ENCODE measurements at regions not wholly inside any gene's neighbourhood (a gene's known extent, or its start where the extent isn't known, plus 50 kb on each side); places are given as distances from the start of the nearest gene placed in this dataset.

DNA sequence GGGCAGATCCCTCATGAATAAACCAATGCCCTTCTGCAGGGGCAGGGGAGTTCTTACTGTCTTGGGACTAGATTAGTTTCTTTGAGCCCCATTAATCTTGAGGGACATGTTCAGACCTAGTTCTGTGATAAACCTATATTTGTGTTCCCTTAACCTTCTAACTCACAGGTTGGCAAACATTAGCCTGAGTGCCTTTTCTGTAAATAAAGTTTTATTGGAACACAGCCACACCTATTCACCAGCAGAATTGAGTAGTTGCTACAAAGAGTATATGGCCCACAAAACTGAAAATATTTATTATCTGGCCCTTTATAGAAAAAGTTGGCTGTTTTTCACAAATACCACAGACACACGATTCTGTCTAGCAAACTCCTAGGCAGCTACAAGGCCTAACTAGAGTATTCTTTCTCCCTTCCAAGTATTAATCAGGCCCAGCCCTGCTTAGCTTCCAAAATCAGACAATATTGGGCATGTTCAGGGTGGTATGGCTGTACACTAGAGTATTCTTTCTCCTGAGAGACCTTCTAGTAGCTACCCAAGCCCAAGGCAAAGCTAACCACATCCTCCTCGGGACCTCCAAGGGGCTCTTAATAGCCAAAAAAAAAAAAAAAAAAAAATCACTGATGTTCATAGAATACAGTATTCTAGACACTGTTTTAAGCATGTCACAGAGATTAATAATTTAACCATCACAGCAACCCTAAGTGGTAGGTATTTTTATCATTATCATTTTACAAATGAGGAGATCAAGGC, 199.3 kb upstream of the PWP1 start:
- no peak for DNase-seq (ENCODE audit: extremely low read depth, low read depth)

DNA sequence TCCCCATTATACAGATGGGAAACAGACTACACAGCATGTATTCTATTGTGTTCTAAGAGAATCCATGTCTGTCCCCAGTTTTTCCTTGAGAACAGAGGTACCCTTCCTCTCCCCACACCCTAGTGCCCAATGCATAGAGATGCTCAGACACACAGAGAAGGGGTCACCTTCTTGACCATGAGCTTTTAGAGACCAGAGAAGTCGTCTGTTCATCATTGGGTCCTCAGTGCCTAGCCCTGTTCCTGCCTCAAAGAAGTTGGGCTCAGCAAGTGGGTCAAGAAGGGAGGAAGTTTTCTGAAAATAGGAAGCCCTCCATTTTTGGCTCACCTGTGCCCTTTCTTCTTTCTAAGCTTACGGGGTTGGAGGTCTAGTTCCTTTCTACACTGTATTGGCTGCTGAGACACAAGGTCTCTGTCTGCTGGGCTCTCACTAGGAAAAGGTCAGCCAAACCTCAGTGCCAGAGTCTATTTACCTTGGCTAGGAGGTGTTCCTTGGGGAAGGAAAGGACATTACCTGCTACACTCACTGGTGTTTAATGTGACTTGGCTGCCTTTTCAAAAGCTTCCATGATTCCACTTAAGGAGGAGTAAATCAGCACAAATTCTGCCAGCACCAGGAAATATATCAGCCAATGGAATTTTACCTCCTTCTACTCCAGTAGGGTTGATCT, 198.5 kb upstream of the PWP1 start:
- DNase-seq (ENCODE audit: extremely low read depth, low read depth), result no peak

DNA sequence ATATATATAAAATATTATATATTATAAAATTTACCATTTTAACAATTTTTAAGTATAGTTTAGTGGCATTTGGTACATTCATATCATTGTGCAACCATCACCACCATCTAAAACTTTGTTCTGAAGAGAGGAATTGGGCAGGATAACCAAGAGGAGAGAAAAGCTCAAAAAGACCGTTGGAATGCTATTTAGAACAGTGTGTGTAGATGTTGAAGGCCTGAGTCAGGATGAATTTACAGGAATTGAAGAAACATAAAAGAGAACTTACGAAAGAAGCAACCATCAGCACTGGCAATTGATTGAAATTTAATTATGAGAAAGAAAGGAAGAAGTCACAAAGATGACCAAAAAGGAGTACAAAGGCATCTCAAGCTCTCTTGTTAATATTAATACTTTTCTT, 196.9 kb upstream of the PWP1 start:
- DNase-seq (ENCODE audit: extremely low read depth, low read depth), result no peak

DNA sequence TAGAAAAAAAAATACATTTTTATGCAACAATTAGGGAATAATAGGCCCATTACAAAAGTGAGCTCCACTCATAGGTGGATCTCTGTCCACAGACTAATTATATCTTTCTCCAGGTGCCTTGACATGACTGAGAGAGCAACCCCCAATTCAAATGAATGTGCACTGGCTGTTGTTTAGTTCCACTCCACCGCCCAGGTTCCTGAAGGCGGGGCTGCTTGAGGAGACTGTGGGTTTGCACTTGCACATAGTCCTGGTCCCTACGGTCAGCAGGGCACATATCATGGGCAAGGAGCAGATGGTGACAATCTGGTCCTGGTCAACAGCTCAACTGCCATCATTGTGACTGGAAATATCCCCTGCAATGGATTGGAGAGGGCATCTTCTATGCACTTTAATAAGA, 195.6 kb upstream of the PWP1 start:
- DNase-seq (ENCODE audit: extremely low read depth, low read depth), result no peak

DNA sequence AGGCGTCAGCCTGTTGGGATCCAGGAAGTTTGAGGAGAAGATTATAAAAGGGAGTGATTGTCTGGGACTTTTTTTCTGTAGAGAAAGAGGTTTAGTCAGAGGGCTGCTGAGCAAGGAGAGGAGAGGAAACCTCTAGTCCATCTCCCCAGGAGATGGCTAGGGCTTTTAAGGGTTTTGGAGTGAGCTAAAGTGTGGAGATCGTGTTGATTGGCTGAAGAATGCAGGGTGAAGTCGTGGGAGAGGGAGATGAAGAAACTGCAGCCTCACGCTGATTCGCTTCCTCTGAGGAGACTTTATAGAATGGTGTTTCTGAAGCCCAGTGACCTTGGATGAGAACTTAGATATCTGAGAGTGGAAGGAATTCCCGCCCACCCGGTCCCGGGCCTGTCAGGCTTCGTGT, 193.7 kb upstream of the PWP1 start:
- no peak for DNase-seq (ENCODE audit: extremely low read depth, low read depth)

DNA sequence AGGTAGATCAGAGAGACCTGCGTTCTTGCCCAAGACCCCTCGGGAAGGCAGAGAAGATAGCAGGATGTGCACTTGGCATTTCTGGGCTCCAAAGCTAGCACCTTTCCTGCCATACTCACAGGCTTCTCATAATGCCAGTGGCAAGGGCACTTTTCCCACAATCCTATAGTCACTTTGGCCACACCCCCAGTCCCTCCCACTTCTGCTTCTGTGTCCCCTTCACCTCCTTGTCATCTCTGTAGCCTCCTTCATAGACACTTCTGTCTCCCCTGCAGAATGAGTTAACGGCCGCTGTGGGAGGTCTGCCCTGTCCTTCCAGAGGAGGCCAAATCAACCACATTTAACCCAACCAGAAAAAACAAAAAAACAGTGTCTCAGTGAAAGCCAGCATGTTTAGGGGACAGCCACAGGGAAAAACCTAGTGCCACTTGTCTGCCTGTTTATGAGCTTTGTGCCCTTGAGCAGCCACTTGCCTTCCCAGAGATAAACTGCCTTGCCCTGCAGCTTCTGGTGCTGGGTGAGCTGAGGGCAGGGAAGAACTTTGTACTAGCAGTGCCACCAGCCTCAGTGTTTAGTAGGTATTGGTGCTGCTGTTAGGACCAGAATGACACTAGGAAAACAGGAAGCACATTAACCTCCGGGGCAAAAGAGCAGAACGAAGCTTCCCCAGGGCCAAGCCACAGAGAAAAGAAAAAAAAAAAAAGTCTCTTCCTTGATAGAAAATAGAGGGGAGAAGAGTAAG, 193.0 kb upstream of the PWP1 start:
- no peak for DNase-seq (ENCODE audit: extremely low read depth, low read depth)

DNA sequence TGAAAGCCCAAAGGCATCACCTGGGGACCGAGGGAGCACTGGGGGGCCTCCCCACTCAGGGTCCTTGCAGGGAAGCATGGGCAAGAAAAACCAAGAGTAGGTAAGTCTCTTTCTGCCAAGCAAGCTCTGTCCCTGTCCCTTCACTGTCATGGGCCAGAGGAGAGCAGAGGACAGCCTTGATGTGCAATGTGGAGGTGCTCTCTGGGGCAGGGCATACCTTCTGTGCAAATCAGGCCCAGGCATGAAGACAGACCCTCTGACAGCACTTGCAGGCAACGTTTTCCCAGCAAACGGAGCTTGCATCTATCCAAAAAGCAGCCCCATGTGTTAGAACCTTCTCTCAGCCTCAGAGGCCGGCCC, 192.5 kb upstream of the PWP1 start:
- DNase-seq (ENCODE audit: extremely low read depth, low read depth), result no peak

DNA sequence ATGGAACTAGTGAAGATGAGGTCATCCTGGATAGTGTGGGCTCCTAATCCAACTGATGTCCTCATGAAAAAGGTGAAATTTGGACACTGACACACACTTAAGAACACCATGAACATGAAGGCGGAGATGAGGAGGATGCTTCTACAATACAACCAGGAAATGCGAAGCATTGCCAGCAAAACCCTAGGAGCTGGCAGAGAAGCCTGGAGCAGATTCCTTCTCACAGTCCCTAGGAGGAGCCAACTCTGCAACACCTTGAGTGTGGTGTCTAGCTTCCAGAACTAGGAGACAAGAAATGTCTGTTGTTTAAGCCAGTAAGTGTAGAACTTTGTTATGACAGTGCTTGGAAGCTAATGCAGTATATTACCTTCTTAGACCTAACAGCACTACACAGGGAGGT, 191.9 kb upstream of the PWP1 start:
- no peak for DNase-seq (ENCODE audit: extremely low read depth, low read depth)

DNA sequence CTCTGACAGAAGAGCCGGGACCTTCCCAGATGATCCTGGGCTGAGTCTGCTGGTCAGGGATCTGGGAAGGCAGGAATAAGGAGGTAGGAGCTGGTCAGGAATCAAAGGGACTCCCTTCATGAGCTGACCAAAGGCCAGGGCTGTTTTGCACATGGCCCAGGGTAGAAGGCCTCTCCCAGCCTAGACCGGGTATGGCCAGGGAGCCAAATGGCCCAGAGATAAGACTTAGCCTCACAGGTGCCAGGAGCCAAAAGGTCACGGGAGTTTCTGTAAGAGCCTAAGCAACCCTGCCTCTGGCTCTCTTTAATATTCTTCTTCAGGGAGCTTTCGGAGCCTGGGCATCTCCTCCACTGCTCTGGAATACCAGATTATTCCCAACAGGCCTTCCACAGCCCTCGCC, 191.3 kb upstream of the PWP1 start:
- DNase-seq (ENCODE audit: extremely low read depth, low read depth), result no peak

DNA sequence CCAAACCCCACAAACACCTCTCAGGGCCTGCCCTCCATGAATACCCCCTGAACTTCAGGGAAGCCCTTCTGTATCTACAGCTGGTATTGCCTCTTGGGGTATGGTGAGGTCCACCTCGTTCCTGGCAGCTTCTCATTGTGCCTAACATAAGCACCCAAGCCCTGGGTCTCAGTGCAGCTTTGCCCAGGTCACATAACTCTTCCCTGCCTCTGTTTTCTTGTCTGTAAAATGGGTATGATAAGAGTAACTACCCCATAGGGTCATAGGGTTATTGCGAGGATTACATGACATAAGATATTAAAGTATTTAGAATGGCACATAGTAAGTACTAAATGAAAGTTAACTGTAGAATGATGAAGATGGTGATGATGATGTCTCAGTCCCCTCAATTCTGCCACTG, 190.0 kb upstream of the PWP1 start:
- DNase-seq (ENCODE audit: extremely low read depth, low read depth), result no peak

DNA sequence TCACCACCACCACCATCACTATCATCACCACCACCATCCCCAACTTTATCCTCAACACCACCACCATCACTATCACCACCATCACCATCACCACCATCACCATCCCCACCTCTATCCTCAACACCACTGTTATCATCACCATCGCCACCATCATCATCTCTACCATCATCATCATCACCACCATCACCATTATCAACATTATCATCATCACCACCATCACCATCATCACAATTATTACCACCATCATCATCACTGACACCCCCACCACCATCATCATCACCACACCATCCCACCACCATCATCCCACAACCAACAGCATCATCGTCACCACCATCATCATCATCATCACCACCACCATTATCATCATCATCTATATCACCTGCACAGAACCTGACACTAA, 188.4 kb upstream of the PWP1 start:
- no peak for DNase-seq (ENCODE audit: extremely low read depth, low read depth)

DNA sequence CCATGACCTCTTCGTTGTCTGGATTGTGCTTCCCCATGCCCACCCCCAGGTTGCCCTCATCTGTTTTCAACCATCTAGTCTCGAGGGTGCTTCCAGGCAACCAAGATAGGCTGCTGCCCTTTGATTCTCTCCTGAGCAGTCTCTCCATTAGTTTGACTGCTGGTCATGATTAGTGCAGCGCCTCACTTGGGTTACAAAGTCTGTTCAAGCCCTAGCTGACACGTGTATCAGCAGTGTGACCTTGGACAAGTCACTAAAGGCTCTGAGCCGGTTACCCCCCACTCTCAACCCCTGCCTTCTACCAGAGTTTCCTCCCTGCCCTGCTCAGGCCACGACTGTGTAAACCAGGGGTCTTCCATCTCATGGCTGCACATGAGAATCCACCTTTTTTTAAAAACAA, 185.3 kb upstream of the PWP1 start:
- no peak for DNase-seq (ENCODE audit: extremely low read depth, low read depth)

DNA sequence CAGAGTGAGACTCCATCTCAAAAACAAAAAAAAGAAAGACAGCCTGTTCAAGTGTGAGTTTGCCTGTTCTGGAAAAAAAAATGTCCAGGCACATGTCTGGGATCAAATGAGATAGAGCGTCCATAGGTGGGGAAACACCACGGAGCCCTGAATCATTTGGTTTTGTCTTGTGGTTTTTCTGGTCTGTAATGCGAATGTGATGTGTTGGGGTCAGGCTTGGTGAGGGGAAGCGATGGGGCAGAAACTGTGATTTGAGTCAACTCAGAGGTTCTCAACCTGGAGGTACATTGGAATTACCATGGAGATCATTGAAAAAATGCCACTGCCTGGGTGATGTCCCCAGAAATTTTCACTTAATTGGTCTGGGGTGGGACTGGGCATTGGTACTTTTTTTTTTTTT, 183.9 kb upstream of the PWP1 start:
- no peak for DNase-seq (ENCODE audit: extremely low read depth, low read depth)

DNA sequence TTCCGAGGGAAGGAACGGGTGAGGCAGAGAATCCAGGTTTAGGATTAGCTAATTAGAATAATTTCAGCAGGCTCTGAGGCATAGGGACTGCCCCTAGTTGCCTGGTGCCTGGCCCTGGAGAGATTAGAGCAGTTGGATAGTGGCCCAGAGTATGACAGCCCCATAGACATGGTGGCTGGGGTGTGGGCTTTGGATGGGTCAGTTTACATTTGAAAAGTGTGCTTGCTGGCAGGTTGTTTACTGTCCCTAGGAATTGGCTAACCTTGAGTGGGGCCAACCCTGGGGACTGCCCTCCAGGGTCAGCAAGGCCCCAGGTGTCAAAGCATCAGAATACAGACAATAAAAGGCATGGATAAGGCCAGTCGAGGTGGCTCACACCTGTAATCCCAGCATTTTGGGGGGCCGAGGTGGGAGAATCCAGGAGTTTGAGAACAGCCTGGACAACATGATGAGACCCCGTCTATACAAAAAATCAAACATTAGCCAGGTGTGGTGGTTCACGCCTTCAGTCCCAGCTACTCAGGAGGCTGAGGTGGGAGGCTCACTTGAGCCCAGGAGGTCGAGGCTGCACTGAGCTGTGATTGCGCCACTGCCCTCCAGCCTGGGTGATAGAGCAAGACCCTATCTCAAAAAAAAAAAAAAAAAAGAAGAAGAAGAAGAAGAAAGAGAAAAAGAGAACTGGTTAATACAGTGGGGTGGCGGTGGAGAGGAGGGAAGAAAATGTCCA, 182.3 kb upstream of the PWP1 start:
- DNase-seq (ENCODE audit: extremely low read depth, low read depth), result no peak

DNA sequence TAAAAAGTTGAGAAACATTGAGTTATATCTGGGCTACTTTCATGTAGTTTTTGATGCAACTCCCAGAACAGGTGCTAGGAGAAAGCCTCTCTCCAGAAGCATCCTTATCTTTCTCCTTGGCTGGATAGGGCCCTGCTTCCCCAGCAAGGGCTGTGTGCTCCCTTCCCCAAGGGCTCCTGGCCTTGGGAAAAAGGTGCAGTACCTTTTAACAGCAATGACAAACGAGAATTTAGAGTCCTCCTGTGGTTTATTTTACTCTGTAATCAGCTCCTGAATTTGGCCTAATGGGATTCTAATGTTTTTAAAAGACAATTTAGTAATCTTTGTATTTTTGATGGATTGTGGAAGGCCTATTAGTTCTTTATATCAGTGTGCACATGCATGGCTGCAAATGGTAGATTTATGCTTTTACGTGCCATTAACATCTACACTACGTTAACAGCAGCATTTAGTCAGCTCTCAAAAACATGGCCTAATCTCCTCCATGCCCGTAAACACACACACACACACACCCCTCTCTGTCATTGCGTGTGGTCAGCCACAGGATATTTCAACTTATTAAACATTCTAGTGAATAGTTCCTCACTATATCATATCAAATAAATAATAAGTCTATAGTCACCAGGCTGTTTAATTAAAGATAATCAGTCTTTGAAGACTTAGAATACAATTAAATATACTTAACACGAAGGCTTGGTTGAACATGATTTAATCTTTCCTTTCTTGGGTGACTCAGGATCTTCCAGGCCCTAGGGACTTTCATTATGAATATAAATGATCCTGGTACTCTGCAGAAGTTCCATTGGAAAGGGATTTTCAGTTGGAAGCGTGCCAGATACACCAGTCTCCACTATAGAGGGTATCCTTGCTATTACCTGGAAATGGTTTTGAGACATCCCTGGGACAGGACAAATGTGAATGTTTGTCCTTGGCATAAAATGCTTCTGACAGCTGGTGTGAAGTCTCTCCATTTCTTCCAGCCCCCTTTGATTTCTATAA, 181.4 kb upstream of the PWP1 start:
- DNase-seq (ENCODE audit: extremely low read depth, low read depth), result no peak

DNA sequence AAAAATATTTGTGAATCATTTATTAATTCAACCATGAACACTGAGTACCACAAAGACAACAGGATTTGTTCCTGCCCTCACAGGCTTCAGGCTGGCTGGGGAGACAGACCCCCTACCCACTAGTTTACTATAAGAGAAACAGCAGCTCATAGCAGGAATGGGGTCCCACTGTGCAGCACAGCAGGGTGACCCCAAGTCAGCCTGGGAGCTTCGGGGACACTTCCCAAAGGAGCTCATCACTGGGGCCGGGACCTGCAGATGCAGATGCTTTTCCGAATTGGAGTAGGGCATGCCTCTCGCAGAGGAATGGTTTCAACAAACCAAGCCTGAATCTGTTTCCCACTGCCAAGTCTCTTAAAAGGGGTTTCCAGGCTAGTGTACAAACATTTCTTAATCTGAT, 176.2 kb upstream of the PWP1 start:
- DNase-seq (ENCODE audit: extremely low read depth, low read depth), result no peak

DNA sequence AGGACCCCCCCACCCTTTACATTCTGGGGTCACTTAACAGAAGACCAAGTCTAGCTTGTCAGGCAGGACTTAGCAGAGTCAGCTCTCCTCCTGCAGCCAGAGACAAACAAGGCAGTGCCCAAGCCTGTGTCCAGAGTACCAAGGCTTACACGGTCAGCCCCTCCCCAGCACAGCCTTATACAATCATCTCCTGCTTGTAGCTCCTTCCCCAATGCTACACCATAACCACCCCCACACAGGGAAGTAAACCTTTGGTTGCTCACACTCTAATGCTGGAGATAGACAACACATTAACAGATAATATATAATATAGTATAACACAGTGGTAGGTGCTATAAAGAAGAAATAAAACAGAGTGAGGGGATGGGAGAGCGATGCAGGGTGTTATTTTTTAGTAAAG, 175.4 kb upstream of the PWP1 start:
- DNase-seq (ENCODE audit: extremely low read depth, low read depth), result no peak

DNA sequence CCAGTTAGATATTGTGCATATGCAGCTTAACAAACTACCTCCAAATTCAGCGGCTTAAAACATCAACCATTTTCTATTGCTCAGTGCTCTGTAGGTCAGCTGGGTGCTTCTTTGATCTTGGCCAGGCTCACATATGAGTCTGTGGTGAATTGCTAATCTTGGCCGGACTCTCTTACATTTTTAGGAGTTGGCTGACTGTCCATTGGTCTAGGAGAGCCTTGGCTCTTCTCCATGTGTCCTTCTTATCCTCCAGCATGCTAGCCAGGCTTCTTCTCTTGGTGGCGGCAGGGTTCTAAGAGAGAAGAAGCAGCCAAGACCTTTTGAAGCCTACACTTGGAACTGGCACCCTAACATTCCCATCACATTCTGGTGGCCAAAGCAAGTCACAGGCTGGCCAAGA, 174.3 kb upstream of the PWP1 start:
- DNase-seq (ENCODE audit: extremely low read depth, low read depth), result no peak

DNA sequence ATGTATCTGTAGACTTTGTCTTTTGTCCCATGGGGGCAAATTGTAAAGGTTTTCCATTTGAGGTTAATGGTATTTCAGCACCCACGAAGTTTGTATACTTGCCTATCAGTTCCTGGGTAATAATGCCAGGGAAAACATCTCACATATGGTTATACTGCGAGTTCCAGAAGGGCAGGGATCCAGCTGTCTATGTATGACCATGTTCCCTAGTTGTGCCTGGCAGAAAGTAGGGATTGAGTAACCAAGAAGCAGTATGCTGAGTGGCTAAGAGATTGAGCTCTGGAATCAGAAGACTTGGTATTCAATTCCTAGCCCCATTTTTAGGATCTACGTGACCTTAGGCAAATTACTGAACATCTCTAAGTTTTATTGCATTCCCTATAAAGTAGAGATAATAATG, 173.2 kb upstream of the PWP1 start:
- no peak for DNase-seq (ENCODE audit: extremely low read depth, low read depth)

DNA sequence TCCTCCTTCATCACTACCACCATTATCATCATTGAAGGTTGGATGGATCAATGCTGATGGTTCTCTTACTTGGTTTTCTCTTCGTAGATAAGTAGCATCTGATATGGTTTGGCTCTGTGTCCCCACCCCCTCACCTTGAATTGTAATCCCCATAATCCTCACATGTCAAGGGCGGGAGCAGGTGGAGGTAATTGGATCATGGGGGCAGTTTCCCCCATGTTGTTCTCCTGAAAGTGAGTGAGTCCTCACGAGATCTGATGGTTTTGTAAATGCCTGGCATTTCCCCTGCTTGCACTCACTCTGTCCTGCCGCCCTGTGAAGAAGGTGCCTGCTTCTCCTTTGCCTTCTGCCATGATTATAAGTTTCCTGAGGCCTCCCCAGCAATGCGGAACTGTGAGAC, 172.4 kb upstream of the PWP1 start:
- DNase-seq (ENCODE audit: extremely low read depth, low read depth), result no peak
